GM12891 (cell line): ENCODE measurements at regions not wholly inside any gene's neighbourhood (a gene's known extent, or its start where the extent isn't known, plus 50 kb on each side); places are given as distances from the start of the nearest gene placed in this dataset.

Experiments used
- POLR2A ChIP-seq: IDR thresholded peaks from 2 replicates; pipeline ENCODE4 v1.6.1; 2011; ENCODE audit warnings: low read depth, low read length, control low read depth
- POLR2AphosphoS5 ChIP-seq: IDR thresholded peaks from 2 replicates; pipeline ENCODE4 v1.6.1; 2011; ENCODE audit warnings: low read depth, low read length, control low read depth
- SPI1 ChIP-seq: IDR thresholded peaks from 2 replicates; pipeline ENCODE4 v1.6.1; 2011; ENCODE audit warnings: low read depth, low read length, control low read depth
- TAF1 ChIP-seq: IDR thresholded peaks from 2 replicates; pipeline ENCODE4 v1.6.1; 2011; ENCODE audit warnings: low read depth, low read length, control low read depth

DNA sequence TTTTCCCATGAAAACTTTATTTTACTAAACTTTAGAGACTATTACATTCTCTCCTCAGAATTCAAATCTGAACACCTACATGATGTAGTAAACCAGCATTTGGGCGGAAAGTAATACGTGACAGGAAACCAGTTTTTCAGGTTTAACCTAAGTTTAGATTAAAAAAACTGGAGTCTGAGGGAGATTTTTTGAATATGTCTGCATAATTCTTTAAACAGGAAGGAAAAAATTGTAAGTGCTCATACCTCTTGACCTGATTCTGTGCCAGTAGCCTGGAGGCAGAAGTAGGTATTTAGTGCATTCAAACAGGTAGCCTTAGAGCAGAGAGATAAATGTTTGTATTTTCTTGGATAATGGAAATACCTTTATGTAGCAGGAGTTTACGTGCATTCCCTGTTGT lies 224.3 kb downstream of the MDFIC start:
- TF ChIP-seq POLR2A (no peak), POLR2AphosphoS5 (no peak), TAF1 (no peak), SPI1 (no peak)
